ENCODE measurements at regions not wholly inside any gene's neighbourhood (a gene's known extent, or its start where the extent isn't known, plus 50 kb on each side); places are given as distances from the start of the nearest gene placed in this dataset.

GRCh38 chr9:107698779-107699178 lies 209.2 kb upstream of the KLF4 start:
- Histone ChIP-seq H3K23me2 (ENCODE audit: insufficient read length, low read depth, low read length, poor library complexity, severe bottlenecking) (no peaks in the 10 kb centered on the region), H2AK5ac (ENCODE audit: insufficient read length, low read length) (no peak overlapping the region), H2BK20ac (ENCODE audit: low read depth, low read length, poor library complexity, severe bottlenecking) (no peak overlapping the region), H3K27me3 (ENCODE audit: insufficient read depth, low read length) (no peaks in the 10 kb centered on the region), H3T11ph (ENCODE audit: low read length) (no peak overlapping the region), H3K4ac (ENCODE audit: low read depth, low read length) (no peak overlapping the region), H3K56ac (ENCODE audit: insufficient read length, low read depth, low read length) (no peak overlapping the region), H4K5ac (ENCODE audit: insufficient read length, low read depth, low read length) (no peak overlapping the region), H4K8ac (replicated peaks; ENCODE audit: insufficient read length, low read depth, low read length) (no peak overlapping the region), H2AFZ (ENCODE audit: low read length) (no peak overlapping the region), H3K9ac (ENCODE audit: extremely low read depth, insufficient read length, low read length) (no peak overlapping the region), H3K79me2 (ENCODE audit: insufficient read depth, low read length) (no peaks in the 10 kb centered on the region), H2BK5ac (ENCODE audit: insufficient read length, low read length) (no peak overlapping the region), H4K20me1 (ENCODE audit: control insufficient read depth, insufficient read depth, insufficient read length) (no peaks in the 10 kb centered on the region), H2BK120ac (ENCODE audit: low read depth, low read length, poor library complexity, severe bottlenecking) (no peak overlapping the region), H3K18ac (ENCODE audit: insufficient read length, low read depth, low read length) (no peak overlapping the region), H2BK12ac (ENCODE audit: insufficient read length, low read depth, low read length) (no peak overlapping the region), H3K14ac (ENCODE audit: insufficient read depth, low read length) (no peak overlapping the region), H3K23ac (ENCODE audit: insufficient read length, low read depth, low read length) (no peak overlapping the region), H2BK15ac (ENCODE audit: low read depth, low read length) (no peak overlapping the region), H4K91ac (ENCODE audit: insufficient read length, low read depth, low read length) (no peak overlapping the region), H3K4me2 (ENCODE audit: insufficient read depth, insufficient read length, low read length) (no peak overlapping the region), H3K79me1 (ENCODE audit: insufficient read depth, low read depth, low read length, poor library complexity, severe bottlenecking) (no peaks in the 10 kb centered on the region), H3K4me1 (ENCODE audit: insufficient read depth, low read length) (no peaks in the 10 kb centered on the region), H3K9me3 (ENCODE audit: control insufficient read depth, low read depth, low read length) (no peaks in the 10 kb centered on the region), H3K27ac (ENCODE audit: insufficient read length, low read depth, low read length) (no peak overlapping the region)
- Mint-ChIP-seq H3K27me3 (ENCODE audit: low read depth) (no peaks in the 10 kb centered on the region; the same call in 1 of the 2 replicates), H3K9me3 (no peaks in the 10 kb centered on the region; a peak in 1 of 5 replicates), H3K36me3 (ENCODE audit: insufficient read depth in 1 of 3, low read depth in 3 of 3) (no peaks in the 10 kb centered on the region; a peak in 3 of 7 replicates), H3K4me1 (peaks cover 2 to 5% of the 10 kb centered on the region in 2 experiments; a peak in 3 of 4 replicates), H3K27ac (no peak overlapping the region), H3K4me3 (no peak overlapping the region)
- WGBS (ENCODE audit: extremely low coverage, insufficient read length, low lambda C conversion rate) = no CpG with 5 or more reads among the region's 4 CpGs
- TF ChIP-seq, protein P1, sequence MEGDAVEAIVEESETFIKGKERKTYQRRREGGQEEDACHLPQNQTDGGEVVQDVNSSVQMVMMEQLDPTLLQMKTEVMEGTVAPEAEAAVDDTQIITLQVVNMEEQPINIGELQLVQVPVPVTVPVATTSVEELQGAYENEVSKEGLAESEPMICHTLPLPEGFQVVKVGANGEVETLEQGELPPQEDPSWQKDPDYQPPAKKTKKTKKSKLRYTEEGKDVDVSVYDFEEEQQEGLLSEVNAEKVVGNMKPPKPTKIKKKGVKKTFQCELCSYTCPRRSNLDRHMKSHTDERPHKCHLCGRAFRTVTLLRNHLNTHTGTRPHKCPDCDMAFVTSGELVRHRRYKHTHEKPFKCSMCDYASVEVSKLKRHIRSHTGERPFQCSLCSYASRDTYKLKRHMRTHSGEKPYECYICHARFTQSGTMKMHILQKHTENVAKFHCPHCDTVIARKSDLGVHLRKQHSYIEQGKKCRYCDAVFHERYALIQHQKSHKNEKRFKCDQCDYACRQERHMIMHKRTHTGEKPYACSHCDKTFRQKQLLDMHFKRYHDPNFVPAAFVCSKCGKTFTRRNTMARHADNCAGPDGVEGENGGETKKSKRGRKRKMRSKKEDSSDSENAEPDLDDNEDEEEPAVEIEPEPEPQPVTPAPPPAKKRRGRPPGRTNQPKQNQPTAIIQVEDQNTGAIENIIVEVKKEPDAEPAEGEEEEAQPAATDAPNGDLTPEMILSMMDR (conservative IDR thresholded peaks at IDR 0.05) = no peak
- no peak for DNase-seq
